K562 (cell line): ENCODE measurements at regions not wholly inside any gene's neighbourhood (a gene's known extent, or its start where the extent isn't known, plus 50 kb on each side); places are given as distances from the start of the nearest gene placed in this dataset.
"Not testable (repeated sequence)": the region's sequence is repeated elsewhere in the genome, so short reads cannot be mapped to it uniquely, and the experiment has no call there.

Experiments used
- ATAC-seq: fragments of 200-7000 bp; cut with Tn5 transposase; 3 replicates; pipeline ENCODE4 v1.9.1; 2020; ENCODE audit warnings: moderate library complexity
- BruUV-seq: library from RNA; stranded (reverse); fragments of 400-500 nt; replicated peaks from 2 replicates; lab custom pipeline; 2021; lab: Mats Ljungman, UMichigan
- CTCF ChIA-PET: fragments of 300-600 bp; formaldehyde crosslinking; extraction: SDS; loops from one replicate; lab custom pipeline; 2021; ENCODE audit warnings: low intra/inter-chr PET ratio; lab: Yijun Ruan, JAX
- POLR2A ChIA-PET: fragments of 300-600, 350-650 bp; sonication (Branson Sonifier 250); formaldehyde crosslinking; extraction: SDS; loops from one replicate; lab custom pipeline; 2021; ENCODE audit warnings: antibody characterized with exemption, inconsistent platforms; lab: Yijun Ruan, JAX
- DNase-seq, 4 experiments: peaks; one replicate each; pipeline versions ENCODE4 v3.0.0 to v3.0.0-alpha.2; 2011 to 2018; ENCODE audit warnings: low spot score in 3 of 4, mixed read lengths in 3 of 4; ENCODE audit errors: extremely low read depth in 1 of 4
- FAIRE-seq: peaks from 2 replicates; lab custom pipeline; 2011; peaks lifted over from hg19 to GRCh38; lab: Jason Lieb, UNC
- H2AFZ ChIP-seq: 2 replicates; pipeline ENCODE4 v1.6.0; 2011; ENCODE audit warnings: low read depth, low read length, control low read depth, inconsistent platforms
- H3K27ac ChIP-seq: fragments of 200-600 bp; 3 replicates; pipeline ENCODE4 v1.8.0; 2011; ENCODE audit warnings: low read depth, mild to moderate bottlenecking, control low read depth, inconsistent platforms, low read length, moderate library complexity, mixed read lengths; ENCODE audit errors: extremely low read depth
- H3K27me3 ChIP-seq, 2 experiments: fragments of 300-600 bp in 1 of 2; 2 replicates in 1 of 2; 3 replicates in 1 of 2; pipeline versions ENCODE4 v1.6.0 to v1.8.0; 2011; ENCODE audit warnings: inconsistent platforms in 2 of 2, low read length in 2 of 2, mild to moderate bottlenecking in 1 of 2, mixed read lengths in 1 of 2, moderate library complexity in 1 of 2; ENCODE audit not compliant: control insufficient read depth in 2 of 2, insufficient read depth in 2 of 2
- H3K36me3 ChIP-seq: fragments of 300-600 bp; 3 replicates; pipeline ENCODE4 v1.8.0; 2011; ENCODE audit warnings: mild to moderate bottlenecking, low read length, inconsistent platforms; ENCODE audit not compliant: control insufficient read depth, insufficient read depth
- H3K4me1 ChIP-seq, 2 experiments: fragments of 200-600 bp in 1 of 2; replicated peaks in 1 of 2; 2 replicates in 1 of 2; 3 replicates in 1 of 2; pipeline versions ENCODE4 v1.5.1 to v1.8.0; 2011; ENCODE audit warnings: inconsistent platforms in 2 of 2, low read length in 2 of 2, mild to moderate bottlenecking in 1 of 2, mixed read lengths in 1 of 2, moderate library complexity in 1 of 2; ENCODE audit not compliant: control insufficient read depth in 2 of 2, insufficient read depth in 2 of 2
- H3K4me2 ChIP-seq: 2 replicates; pipeline ENCODE4 v1.6.1; 2011; ENCODE audit warnings: low read length, control low read depth, inconsistent platforms, mixed read lengths; ENCODE audit not compliant: insufficient read depth
- H3K4me3 ChIP-seq: fragments of 200-600 bp; sonication (generic), shearing (Covaris generic); 2 replicates; pipeline ENCODE4 v1.5.1; 2016; ENCODE audit warnings: control low read depth, inconsistent platforms
- H3K79me2 ChIP-seq: fragments of 200-600 bp; 3 replicates; pipeline ENCODE4 v1.8.0; 2011; ENCODE audit warnings: low read length, inconsistent platforms; ENCODE audit not compliant: control insufficient read depth, insufficient read depth
- H3K9ac ChIP-seq, 2 experiments: 2 replicates each; pipeline versions ENCODE4 v1.6.0 to v1.6.1; 2011; ENCODE audit warnings: low read depth in 2 of 2, low read length in 2 of 2, control low read depth in 1 of 2, inconsistent platforms in 1 of 2, mild to moderate bottlenecking in 1 of 2, mixed read lengths in 1 of 2; ENCODE audit not compliant: insufficient read depth in 1 of 2
- H3K9me1 ChIP-seq: one replicate; pipeline ENCODE4 v1.6.0; 2011; ENCODE audit warnings: inconsistent platforms, mild to moderate bottlenecking, low read length, moderate library complexity; ENCODE audit not compliant: control insufficient read depth, insufficient read depth
- H3K9me3 ChIP-seq: replicated peaks from 2 replicates; pipeline ENCODE4 v1.5.1; 2011; ENCODE audit warnings: low read depth, low read length, inconsistent platforms; ENCODE audit not compliant: control insufficient read depth, insufficient read depth
- H4K20me1 ChIP-seq: replicated peaks from 2 replicates; pipeline ENCODE4 v1.6.1; 2011; ENCODE audit warnings: low read length, inconsistent platforms, mixed read lengths; ENCODE audit not compliant: control insufficient read depth, insufficient read depth
- ZBTB11 ChIP-seq, 3 experiments: fragments of 200-800 bp in 1 of 3; fragments of 250-450 bp in 1 of 3; fragments of 450-650 bp in 1 of 3; sonication (Bioruptor Pico) in 1 of 3; sonication (Bioruptor generic) in 1 of 3; formaldehyde crosslinking in 1 of 3; IDR thresholded peaks; 2 replicates each; pipeline versions ENCODE4 v1.6.1 to v1.8.0; 2016 to 2022; ENCODE audit warnings: mild to moderate bottlenecking in 2 of 3, missing genetic modification characterization in 2 of 3, missing compliant biosample characterization in 1 of 3, moderate library complexity in 1 of 3
- WGBS: fragments of 100-300 bp; shearing (Covaris generic); methylation state at CpG from one replicate; pipeline ENCODE4 v1.1.6; 2016; ENCODE audit warnings: low coverage, mixed read lengths; ENCODE audit not compliant: insufficient coverage; ENCODE audit errors: missing lambda C conversion rate; 5-methylcytosine and 5-hydroxymethylcytosine counted together
- in situ Hi-C: fragments of 300-500 bp; cut with MboI; formaldehyde crosslinking; loops from 4 replicates; pipeline ENCODE4 v1.15.0; 2018; ENCODE audit warnings: inconsistent platforms, mixed read lengths
- intact Hi-C: fragments of 100-400 bp; cut with micrococcal nuclease; formaldehyde crosslinking; loops from 2 replicates; pipeline ENCODE4 v1.14.2; 2022

- H3K79me2 ChIP-seq, FAIRE-seq: not testable (repeated sequence)
- 93% methylated on average over 6 of the region's 6 CpGs for WGBS
- peak in 1 of 3 experiments; percentile 89; a peak in 2 of 6 replicates for TF ChIP-seq ZBTB11 (CRISPR knock-in tag; IDR thresholded peaks at IDR 0.05)
- TF ChIP-seq, all 486 proteins: peak for 1; not testable (repeated sequence) for 485
- H3K4me1 ChIP-seq, H4K20me1 ChIP-seq, H3K4me2 ChIP-seq, H3K9me1 ChIP-seq, H3K4me3 ChIP-seq, H3K9ac ChIP-seq, ATAC-seq, H3K9me3 ChIP-seq, H2AFZ ChIP-seq, intact Hi-C loops, POLR2A ChIA-PET, H3K36me3 ChIP-seq, BruUV-seq, H3K27ac ChIP-seq, DNase-seq, H3K27me3 ChIP-seq, in situ Hi-C loops, CTCF ChIA-PET: not testable (repeated sequence)
These were observed 66.2 kb upstream of the MED13 start for GRCh38 chr17:62131271-62131670.
